Skeletal muscle satellite cell (primary cell): ENCODE measurements at regions not wholly inside any gene's neighbourhood (a gene's known extent, or its start where the extent isn't known, plus 50 kb on each side); places are given as distances from the start of the nearest gene placed in this dataset.
"Not testable (repeated sequence)": the region's sequence is repeated elsewhere in the genome, so short reads cannot be mapped to it uniquely, and the experiment has no call there.

Source experiments
- H3K27me3 ChIP-seq: 2 replicates; pipeline ENCODE4 v1.7.0; 2013; ENCODE audit warnings: low read length; ENCODE audit not compliant: control insufficient read depth, insufficient read depth
- H3K36me3 ChIP-seq: 2 replicates; pipeline ENCODE4 v1.7.0; 2013; ENCODE audit warnings: mild to moderate bottlenecking, control low read depth, low read length; ENCODE audit not compliant: insufficient read depth
- H3K4me1 ChIP-seq: 2 replicates; pipeline ENCODE4 v1.7.0; 2013; ENCODE audit warnings: low read length; ENCODE audit not compliant: control insufficient read depth, insufficient read depth
- H3K4me2 ChIP-seq: 2 replicates; pipeline ENCODE4 v1.7.0; 2013; ENCODE audit warnings: mild to moderate bottlenecking, low read length
- H3K4me3 ChIP-seq: 2 replicates; pipeline ENCODE4 v1.7.0; 2013; ENCODE audit warnings: low read length
- H3K9ac ChIP-seq: 2 replicates; pipeline ENCODE4 v1.7.0; 2013; ENCODE audit warnings: mild to moderate bottlenecking, low read depth, low read length, moderate library complexity
- H3K9me3 ChIP-seq: replicated peaks from 2 replicates; pipeline ENCODE4 v1.7.0; 2013; ENCODE audit warnings: mild to moderate bottlenecking, control low read depth, low read length

GRCh38 chr2:176997074-176997791 lies 215.4 kb upstream of the HNRNPA3 start:
- Histone ChIP-seq H3K9ac (no peak overlapping the region), H3K27me3 (no peaks in the 10 kb centered on the region), H3K4me1 (no peaks in the 10 kb centered on the region), H3K4me2 (no peak overlapping the region), H3K4me3 (no peak overlapping the region), H3K36me3 (no peaks in the 10 kb centered on the region), H3K9me3 (no peaks in the 10 kb centered on the region)

GRCh38 chr2:176997792-176998169 lies 214.8 kb upstream of the HNRNPA3 start:
- Histone ChIP-seq H3K4me3 (no peak overlapping the region), H3K4me2 (no peak overlapping the region), H3K27me3 (no peaks in the 10 kb centered on the region), H3K36me3 (no peaks in the 10 kb centered on the region), H3K9ac (no peak overlapping the region), H3K4me1 (no peaks in the 10 kb centered on the region), H3K9me3 (no peaks in the 10 kb centered on the region)

GRCh38 chr2:176999301-176999700 lies 213.3 kb upstream of the HNRNPA3 start:
- no peak overlapping the region for H3K9ac ChIP-seq
- H3K27me3 ChIP-seq: no peaks in the 10 kb centered on the region
- no peaks in the 10 kb centered on the region for H3K9me3 ChIP-seq
- no peaks in the 10 kb centered on the region for H3K36me3 ChIP-seq
- H3K4me2 ChIP-seq: no peak overlapping the region
- no peak overlapping the region for H3K4me3 ChIP-seq
- no peaks in the 10 kb centered on the region for H3K4me1 ChIP-seq

GRCh38 chr2:177000061-177000714 lies 212.4 kb upstream of the HNRNPA3 start:
- no peaks in the 10 kb centered on the region for H3K27me3 ChIP-seq
- H3K9me3 ChIP-seq: no peaks in the 10 kb centered on the region
- H3K4me1 ChIP-seq: no peaks in the 10 kb centered on the region
- no peak overlapping the region for H3K4me2 ChIP-seq
- H3K36me3 ChIP-seq: no peaks in the 10 kb centered on the region
- H3K9ac ChIP-seq: no peak overlapping the region
- H3K4me3 ChIP-seq: no peak overlapping the region

GRCh38 chr2:177000715-177001072 lies 211.9 kb upstream of the HNRNPA3 start:
- Histone ChIP-seq H3K9me3 (no peaks in the 10 kb centered on the region), H3K4me3 (no peak overlapping the region), H3K27me3 (no peaks in the 10 kb centered on the region), H3K9ac (no peak overlapping the region), H3K4me1 (no peaks in the 10 kb centered on the region), H3K4me2 (no peak overlapping the region), H3K36me3 (no peaks in the 10 kb centered on the region)

GRCh38 chr2:177001334-177001733 lies 211.3 kb upstream of the HNRNPA3 start:
- no peaks in the 10 kb centered on the region for H3K4me1 ChIP-seq
- H3K9me3 ChIP-seq: no peaks in the 10 kb centered on the region
- no peak overlapping the region for H3K9ac ChIP-seq
- H3K4me2 ChIP-seq: no peak overlapping the region
- H3K27me3 ChIP-seq: no peaks in the 10 kb centered on the region
- H3K4me3 ChIP-seq: no peak overlapping the region
- no peaks in the 10 kb centered on the region for H3K36me3 ChIP-seq

GRCh38 chr2:177002983-177003382 lies 209.6 kb upstream of the HNRNPA3 start:
- Histone ChIP-seq H3K4me1 (no peaks in the 10 kb centered on the region), H3K9me3 (no peaks in the 10 kb centered on the region), H3K4me3 (no peak overlapping the region), H3K9ac (no peak overlapping the region), H3K27me3 (no peaks in the 10 kb centered on the region), H3K36me3 (no peaks in the 10 kb centered on the region), H3K4me2 (no peak overlapping the region)

GRCh38 chr2:177007726-177008125 lies 204.9 kb upstream of the HNRNPA3 start:
- not testable (repeated sequence) for H3K4me3 ChIP-seq, H3K4me1 ChIP-seq, H3K9ac ChIP-seq, H3K4me2 ChIP-seq, H3K27me3 ChIP-seq, H3K36me3 ChIP-seq, H3K9me3 ChIP-seq

GRCh38 chr2:177008662-177009061 lies 203.9 kb upstream of the HNRNPA3 start:
- H3K4me2 ChIP-seq, H3K4me1 ChIP-seq, H3K27me3 ChIP-seq, H3K9me3 ChIP-seq, H3K9ac ChIP-seq, H3K4me3 ChIP-seq, H3K36me3 ChIP-seq: not testable (repeated sequence)

GRCh38 chr2:177010146-177010545 lies 202.4 kb upstream of the HNRNPA3 start:
- H3K4me2 ChIP-seq: no peak overlapping the region
- H3K27me3 ChIP-seq: no peaks in the 10 kb centered on the region
- no peak overlapping the region for H3K9ac ChIP-seq
- no peaks in the 10 kb centered on the region for H3K9me3 ChIP-seq
- H3K4me1 ChIP-seq: no peaks in the 10 kb centered on the region
- H3K4me3 ChIP-seq: no peak overlapping the region
- H3K36me3 ChIP-seq: no peaks in the 10 kb centered on the region

- H3K9me3 ChIP-seq: no peaks in the 10 kb centered on the region
- H3K9ac ChIP-seq: no peak overlapping the region
- no peaks in the 10 kb centered on the region for H3K4me1 ChIP-seq
- no peak overlapping the region for H3K4me3 ChIP-seq
- no peak overlapping the region for H3K4me2 ChIP-seq
- no peaks in the 10 kb centered on the region for H3K36me3 ChIP-seq
- H3K27me3 ChIP-seq: no peaks in the 10 kb centered on the region
These were observed 201.7 kb upstream of the HNRNPA3 start for GRCh38 chr2:177010861-177011260.

- Histone ChIP-seq H3K9ac (no peak overlapping the region), H3K4me2 (no peak overlapping the region), H3K27me3 (no peaks in the 10 kb centered on the region), H3K36me3 (no peaks in the 10 kb centered on the region), H3K4me3 (no peak overlapping the region), H3K4me1 (no peaks in the 10 kb centered on the region), H3K9me3 (no peaks in the 10 kb centered on the region)
These were observed 197.6 kb upstream of the HNRNPA3 start for GRCh38 chr2:177014946-177015345.
